ENCODE measurements at regions not wholly inside any gene's neighbourhood (a gene's known extent, or its start where the extent isn't known, plus 50 kb on each side); places are given as distances from the start of the nearest gene placed in this dataset.

DNA sequence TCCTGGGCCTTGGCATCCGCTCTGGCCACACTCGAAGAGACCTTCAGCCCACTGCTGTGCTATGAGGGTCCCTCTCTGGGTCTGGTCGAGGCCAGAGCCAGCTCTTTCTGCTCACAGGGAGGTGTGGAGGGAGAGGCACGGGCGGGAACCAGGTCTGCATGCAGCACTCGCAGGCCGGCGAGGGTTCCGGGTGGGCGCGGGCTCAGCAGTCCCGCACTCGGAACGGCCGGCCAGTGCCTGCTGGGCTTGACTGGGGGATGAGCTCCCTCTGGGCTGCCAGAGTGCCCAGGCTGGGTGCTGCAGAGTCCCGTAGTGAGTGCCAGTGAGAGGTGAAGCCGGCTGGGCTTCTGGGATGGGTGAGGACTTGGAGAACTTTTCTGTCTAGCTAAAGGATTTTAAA, 882.7 kb downstream of the XPNPEP1 start:
- Histone ChIP-seq H2AFZ (ENCODE audit: low read length) (no peak overlapping the region), H3K9me3 (ENCODE audit: low read length) (no peaks in the 10 kb centered on the region), H3K9me2 (ENCODE audit: low read depth, low read length) (no peaks in the 10 kb centered on the region), H3K4me3 (ENCODE audit: low read depth, low read length, poor library complexity, severe bottlenecking) (no peak overlapping the region), H3K79me2 (ENCODE audit: insufficient read depth, low read length) (no peaks in the 10 kb centered on the region), H3K36me3 (ENCODE audit: insufficient read depth, low read length) (no peaks in the 10 kb centered on the region), H3K4me1 (ENCODE audit: insufficient read depth, low read length, severe bottlenecking) (no peaks in the 10 kb centered on the region), H3K4me2 (ENCODE audit: low read length) (no peak overlapping the region), H3K9ac (ENCODE audit: low read length) (no peak overlapping the region), H4K20me1 (ENCODE audit: insufficient read depth, low read length) (no peaks in the 10 kb centered on the region), H3K27ac (ENCODE audit: low read depth, low read length, poor library complexity, severe bottlenecking) (no peak overlapping the region), H3F3A (ENCODE audit: insufficient read depth, low read length) (no peaks in the 10 kb centered on the region), H3K27me3 (ENCODE audit: insufficient read depth, low read length) (no peaks in the 10 kb centered on the region)
- TF ChIP-seq CTCF (IDR thresholded peaks at IDR 0.05; ENCODE audit: low read length) (no peak), EZH2 (IDR thresholded peaks at IDR 0.05; ENCODE audit: borderline replicate concordance, low read length) (no peak)

DNA sequence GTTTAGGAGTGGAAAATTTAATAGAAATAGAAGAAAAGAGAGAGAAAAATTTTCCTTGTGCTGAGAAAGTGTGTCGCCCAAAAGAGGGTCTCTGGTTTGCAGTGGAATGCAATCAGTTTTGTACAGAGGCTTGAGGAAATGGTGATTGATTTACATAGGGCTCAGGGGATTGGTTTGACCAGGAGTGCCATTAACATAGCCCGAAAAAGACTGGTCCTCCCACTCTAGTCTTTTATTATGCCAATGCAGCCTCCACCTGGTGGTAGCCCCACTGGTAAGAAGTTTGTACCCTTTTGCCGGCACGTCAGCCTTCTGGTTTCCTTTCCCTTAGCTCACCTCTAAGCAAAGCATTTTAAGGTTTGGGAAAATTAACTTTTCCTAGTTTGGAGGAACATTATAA, 885.3 kb downstream of the XPNPEP1 start:
- H4K20me1 ChIP-seq (ENCODE audit: insufficient read depth, low read length), result no peaks in the 10 kb centered on the region
- no peaks in the 10 kb centered on the region for H3K9me2 ChIP-seq (ENCODE audit: low read depth, low read length)
- no peak for TF ChIP-seq CTCF (IDR thresholded peaks at IDR 0.05; ENCODE audit: low read length)
- no peak for TF ChIP-seq EZH2 (IDR thresholded peaks at IDR 0.05; ENCODE audit: borderline replicate concordance, low read length)
- no peak overlapping the region for H3K4me2 ChIP-seq (ENCODE audit: low read length)
- H3F3A ChIP-seq (ENCODE audit: insufficient read depth, low read length), result no peaks in the 10 kb centered on the region
- H3K9me3 ChIP-seq (ENCODE audit: low read length), result no peaks in the 10 kb centered on the region
- no peaks in the 10 kb centered on the region for H3K4me1 ChIP-seq (ENCODE audit: insufficient read depth, low read length, severe bottlenecking)
- H3K4me3 ChIP-seq (ENCODE audit: low read depth, low read length, poor library complexity, severe bottlenecking), result no peak overlapping the region
- no peak overlapping the region for H3K27ac ChIP-seq (ENCODE audit: low read depth, low read length, poor library complexity, severe bottlenecking)
- H3K36me3 ChIP-seq (ENCODE audit: insufficient read depth, low read length), result no peaks in the 10 kb centered on the region
- no peaks in the 10 kb centered on the region for H3K27me3 ChIP-seq (ENCODE audit: insufficient read depth, low read length)
- no peak overlapping the region for H3K9ac ChIP-seq (ENCODE audit: low read length)
- H2AFZ ChIP-seq (ENCODE audit: low read length), result no peak overlapping the region
- no peaks in the 10 kb centered on the region for H3K79me2 ChIP-seq (ENCODE audit: insufficient read depth, low read length)

- no peaks in the 10 kb centered on the region for H3K4me1 ChIP-seq (ENCODE audit: insufficient read depth, low read length, severe bottlenecking)
- no peak overlapping the region for H3K4me3 ChIP-seq (ENCODE audit: low read depth, low read length, poor library complexity, severe bottlenecking)
- no peak overlapping the region for H3K9ac ChIP-seq (ENCODE audit: low read length)
- no peaks in the 10 kb centered on the region for H3K9me2 ChIP-seq (ENCODE audit: low read depth, low read length)
- H3K79me2 ChIP-seq (ENCODE audit: insufficient read depth, low read length), result no peaks in the 10 kb centered on the region
- H3K9me3 ChIP-seq (ENCODE audit: low read length), result no peaks in the 10 kb centered on the region
- no peaks in the 10 kb centered on the region for H3F3A ChIP-seq (ENCODE audit: insufficient read depth, low read length)
- H4K20me1 ChIP-seq (ENCODE audit: insufficient read depth, low read length), result no peaks in the 10 kb centered on the region
- H2AFZ ChIP-seq (ENCODE audit: low read length), result no peak overlapping the region
- no peak overlapping the region for H3K27ac ChIP-seq (ENCODE audit: low read depth, low read length, poor library complexity, severe bottlenecking)
- TF ChIP-seq CTCF (IDR thresholded peaks at IDR 0.05; ENCODE audit: low read length), result no peak
- TF ChIP-seq EZH2 (IDR thresholded peaks at IDR 0.05; ENCODE audit: borderline replicate concordance, low read length), result no peak
- no peaks in the 10 kb centered on the region for H3K36me3 ChIP-seq (ENCODE audit: insufficient read depth, low read length)
- no peaks in the 10 kb centered on the region for H3K27me3 ChIP-seq (ENCODE audit: insufficient read depth, low read length)
- no peak overlapping the region for H3K4me2 ChIP-seq (ENCODE audit: low read length)
These were observed 892.6 kb downstream of the XPNPEP1 start for GRCh38 chr10:109030581-109031210.

All from OCI-LY1 (cell line).